OCI-LY1 (cell line): ENCODE measurements at regions not wholly inside any gene's neighbourhood (a gene's known extent, or its start where the extent isn't known, plus 50 kb on each side); places are given as distances from the start of the nearest gene placed in this dataset.

Experiments used
- H2AFZ ChIP-seq: fragments of 200-600 bp; sonication (generic), shearing (Covaris generic); 2 replicates; pipeline ENCODE4 v1.6.0; 2014; ENCODE audit warnings: antibody characterized with exemption, mild to moderate bottlenecking, low read length
- H3F3A ChIP-seq: fragments of 200-600 bp; sonication (generic), shearing (Covaris generic); 2 replicates; pipeline ENCODE4 v1.6.0; 2014; ENCODE audit warnings: mild to moderate bottlenecking, antibody characterized with exemption, low read length, moderate library complexity; ENCODE audit not compliant: insufficient read depth
- H3K27ac ChIP-seq: fragments of 200-600 bp; sonication (generic); 2 replicates; pipeline ENCODE4 v1.5.1; 2014; ENCODE audit warnings: low read length, mixed run types, mild to moderate bottlenecking, low read depth; ENCODE audit not compliant: poor library complexity, severe bottlenecking
- H3K27me3 ChIP-seq: fragments of 200-600 bp; sonication (generic); 2 replicates; pipeline ENCODE4 v1.6.0; 2014; ENCODE audit warnings: antibody characterized with exemption, mild to moderate bottlenecking, low read length, moderate library complexity; ENCODE audit not compliant: insufficient read depth
- H3K36me3 ChIP-seq: fragments of 200-600 bp; sonication (generic); 2 replicates; pipeline ENCODE4 v1.6.1; 2014; ENCODE audit warnings: mild to moderate bottlenecking, antibody characterized with exemption, low read length, moderate library complexity, mixed read lengths; ENCODE audit not compliant: insufficient read depth
- H3K4me1 ChIP-seq: fragments of 200-600 bp; sonication (generic); 2 replicates; pipeline ENCODE4 v1.5.1; 2014; ENCODE audit warnings: mild to moderate bottlenecking, low read length, moderate library complexity; ENCODE audit not compliant: insufficient read depth, severe bottlenecking
- H3K4me2 ChIP-seq: fragments of 200-600 bp; sonication (generic), shearing (Covaris generic); 2 replicates; pipeline ENCODE4 v1.6.1; 2014; ENCODE audit warnings: low read length
- H3K4me3 ChIP-seq: fragments of 200-600 bp; sonication (generic); 2 replicates; pipeline ENCODE4 v1.5.1; 2014; ENCODE audit warnings: low read length, low read depth, mild to moderate bottlenecking, mixed read lengths; ENCODE audit not compliant: poor library complexity, severe bottlenecking
- H3K79me2 ChIP-seq: fragments of 200-600 bp; shearing (Covaris generic); 2 replicates; pipeline ENCODE4 v1.6.1; 2016; ENCODE audit warnings: mixed run types, low read length, mixed read lengths; ENCODE audit not compliant: insufficient read depth
- H3K9ac ChIP-seq: fragments of 200-600 bp; sonication (generic), shearing (Covaris generic); 2 replicates; pipeline ENCODE4 v1.6.1; 2014; ENCODE audit warnings: mild to moderate bottlenecking, low read length, mixed read lengths
- H3K9me2 ChIP-seq: fragments of 200-600 bp; sonication (generic), shearing (Covaris generic); 2 replicates; pipeline ENCODE4 v1.6.1; 2014; ENCODE audit warnings: low read depth, mild to moderate bottlenecking, low read length, mixed read lengths
- H3K9me3 ChIP-seq: fragments of 200-600 bp; shearing (Covaris generic); 2 replicates; pipeline ENCODE4 v1.6.1; 2014; ENCODE audit warnings: low read length, mixed read lengths
- H4K20me1 ChIP-seq: fragments of 200-600 bp; sonication (generic), shearing (Covaris generic); 2 replicates; pipeline ENCODE4 v1.6.0; 2016; ENCODE audit warnings: mild to moderate bottlenecking, low read length; ENCODE audit not compliant: insufficient read depth
- EZH2 ChIP-seq: fragments of 200-600 bp; sonication (generic), shearing (Covaris generic); IDR thresholded peaks from 2 replicates; pipeline ENCODE4 v1.8.0; 2017; ENCODE audit warnings: borderline replicate concordance, mixed run types, mild to moderate bottlenecking, antibody characterized with exemption, low read length, moderate library complexity, mixed read lengths
- TF ChIP-seq, protein P1 (sequence below): fragments of 200-600 bp; sonication (generic), shearing (Covaris generic); IDR thresholded peaks from 2 replicates; pipeline ENCODE4 v1.5.1; 2017; ENCODE audit warnings: mild to moderate bottlenecking, antibody characterized with exemption, low read length, moderate library complexity, mixed read lengths

DNA sequence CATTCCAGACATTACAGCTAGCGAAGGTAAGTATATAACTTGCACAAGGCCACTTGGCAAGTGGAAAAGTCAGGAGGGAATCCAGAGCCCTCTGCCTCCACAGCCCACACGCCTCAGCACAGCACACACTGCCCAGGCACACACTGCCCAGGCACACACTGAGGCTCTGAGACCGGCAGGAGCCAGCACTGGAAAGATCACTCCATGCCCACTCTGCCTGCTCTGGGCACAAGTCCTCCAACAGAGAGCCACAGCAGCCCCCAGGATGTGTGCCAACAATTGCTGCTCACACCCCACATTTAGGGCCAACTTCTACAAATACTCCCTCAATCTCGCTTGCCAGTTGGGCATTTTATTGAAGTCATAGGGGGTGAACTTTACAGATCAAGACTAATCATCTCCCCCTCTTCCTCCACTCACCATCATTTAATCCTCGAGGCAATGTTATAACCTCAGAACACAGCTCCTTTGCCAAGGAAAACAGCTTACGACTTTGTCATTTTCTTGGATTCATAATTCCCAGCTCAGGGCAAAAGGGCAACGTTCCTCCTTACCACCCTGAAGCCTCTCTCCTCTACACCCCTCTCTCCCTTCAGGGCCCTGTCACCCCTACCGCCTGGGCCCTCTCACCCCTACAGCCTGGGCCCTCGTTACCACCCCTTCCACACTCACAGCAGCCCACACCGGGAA lies 53.0 kb upstream of the TPM1 start:
- Histone ChIP-seq H3K9ac (no peak overlapping the region), H3F3A (no peaks in the 10 kb centered on the region), H4K20me1 (no peaks in the 10 kb centered on the region), H3K27me3 (no peaks in the 10 kb centered on the region), H3K27ac (no peak overlapping the region), H3K9me3 (no peaks in the 10 kb centered on the region), H3K79me2 (no peaks in the 10 kb centered on the region), H3K4me2 (no peak overlapping the region), H2AFZ (no peak overlapping the region), H3K4me3 (no peak overlapping the region), H3K9me2 (no peaks in the 10 kb centered on the region), H3K4me1 (no peaks in the 10 kb centered on the region), H3K36me3 (no peaks in the 10 kb centered on the region)
- TF ChIP-seq, protein P1, sequence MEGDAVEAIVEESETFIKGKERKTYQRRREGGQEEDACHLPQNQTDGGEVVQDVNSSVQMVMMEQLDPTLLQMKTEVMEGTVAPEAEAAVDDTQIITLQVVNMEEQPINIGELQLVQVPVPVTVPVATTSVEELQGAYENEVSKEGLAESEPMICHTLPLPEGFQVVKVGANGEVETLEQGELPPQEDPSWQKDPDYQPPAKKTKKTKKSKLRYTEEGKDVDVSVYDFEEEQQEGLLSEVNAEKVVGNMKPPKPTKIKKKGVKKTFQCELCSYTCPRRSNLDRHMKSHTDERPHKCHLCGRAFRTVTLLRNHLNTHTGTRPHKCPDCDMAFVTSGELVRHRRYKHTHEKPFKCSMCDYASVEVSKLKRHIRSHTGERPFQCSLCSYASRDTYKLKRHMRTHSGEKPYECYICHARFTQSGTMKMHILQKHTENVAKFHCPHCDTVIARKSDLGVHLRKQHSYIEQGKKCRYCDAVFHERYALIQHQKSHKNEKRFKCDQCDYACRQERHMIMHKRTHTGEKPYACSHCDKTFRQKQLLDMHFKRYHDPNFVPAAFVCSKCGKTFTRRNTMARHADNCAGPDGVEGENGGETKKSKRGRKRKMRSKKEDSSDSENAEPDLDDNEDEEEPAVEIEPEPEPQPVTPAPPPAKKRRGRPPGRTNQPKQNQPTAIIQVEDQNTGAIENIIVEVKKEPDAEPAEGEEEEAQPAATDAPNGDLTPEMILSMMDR, result no peak
- TF ChIP-seq EZH2, result no peak

DNA sequence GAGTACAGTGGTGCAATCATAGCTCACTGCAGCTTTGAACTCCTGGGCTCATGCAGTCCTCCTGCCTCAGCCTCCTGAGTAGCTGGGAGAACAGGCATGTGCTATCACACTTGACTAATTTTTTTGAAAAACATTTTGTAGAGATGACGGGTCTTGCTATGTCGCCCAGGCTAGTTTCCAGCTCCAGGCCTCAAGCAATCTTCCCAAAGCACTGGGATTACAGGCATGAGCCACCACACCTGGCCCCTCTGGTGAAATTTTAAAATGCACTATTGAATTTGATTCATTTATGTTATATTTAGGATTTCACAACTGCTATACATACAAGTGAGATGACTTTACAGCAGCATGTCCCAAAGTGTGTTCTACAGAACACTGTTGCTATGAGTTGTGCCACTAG lies 50.8 kb upstream of the TPM1 start:
- Histone ChIP-seq H3K9me3 (no peaks in the 10 kb centered on the region), H3K4me3 (no peak overlapping the region), H3F3A (no peaks in the 10 kb centered on the region), H3K9ac (no peak overlapping the region), H3K27me3 (no peaks in the 10 kb centered on the region), H3K9me2 (no peaks in the 10 kb centered on the region), H3K27ac (no peak overlapping the region), H4K20me1 (no peaks in the 10 kb centered on the region), H3K79me2 (no peaks in the 10 kb centered on the region), H3K4me2 (no peak overlapping the region), H2AFZ (no peak overlapping the region), H3K36me3 (no peaks in the 10 kb centered on the region), H3K4me1 (no peaks in the 10 kb centered on the region)
- TF ChIP-seq, protein P1, result no peak
- TF ChIP-seq EZH2, result no peak

DNA sequence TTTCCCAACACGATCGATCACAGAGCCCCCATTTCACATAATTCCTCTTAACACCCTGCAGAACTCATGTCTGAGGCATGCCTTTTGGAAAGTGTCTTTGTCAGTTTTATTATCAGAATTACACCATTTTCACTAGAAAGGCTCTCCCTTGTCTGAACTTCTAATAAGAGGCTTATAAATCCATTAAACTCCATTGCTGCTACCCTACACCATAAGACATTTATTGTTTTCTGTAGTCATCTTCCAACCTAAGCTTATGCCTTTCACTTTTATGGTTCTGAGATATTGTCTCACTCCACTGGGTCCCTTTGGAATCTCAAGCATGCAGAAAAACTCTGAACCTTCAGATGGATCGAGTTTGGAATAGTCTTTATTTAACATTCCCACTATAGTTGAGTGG lies 50.2 kb upstream of the TPM1 start:
- Histone ChIP-seq H3K27ac (no peak overlapping the region), H2AFZ (no peak overlapping the region), H3K36me3 (no peaks in the 10 kb centered on the region), H3K4me3 (no peak overlapping the region), H3F3A (no peaks in the 10 kb centered on the region), H3K9me3 (no peaks in the 10 kb centered on the region), H3K27me3 (no peaks in the 10 kb centered on the region), H3K4me1 (no peaks in the 10 kb centered on the region), H3K4me2 (no peak overlapping the region), H4K20me1 (no peaks in the 10 kb centered on the region), H3K9me2 (no peaks in the 10 kb centered on the region), H3K9ac (no peak overlapping the region), H3K79me2 (no peaks in the 10 kb centered on the region)
- no peak for TF ChIP-seq EZH2
- TF ChIP-seq, protein P1, result no peak
